GM19240 (cell line): ENCODE measurements at regions not wholly inside any gene's neighbourhood (a gene's known extent, or its start where the extent isn't known, plus 50 kb on each side); places are given as distances from the start of the nearest gene placed in this dataset.
"Not testable (repeated sequence)": the region's sequence is repeated elsewhere in the genome, so short reads cannot be mapped to it uniquely, and the experiment has no call there.

Experiments
- DNase-seq: peaks from one replicate; pipeline ENCODE4 v3.0.0; 2011; ENCODE audit warnings: low spot score; ENCODE audit not compliant: insufficient read length

GRCh38 chr2:111470924-111471323 lies 350.2 kb downstream of the BCL2L11 start:
- DNase-seq, result not testable (repeated sequence)

DNA sequence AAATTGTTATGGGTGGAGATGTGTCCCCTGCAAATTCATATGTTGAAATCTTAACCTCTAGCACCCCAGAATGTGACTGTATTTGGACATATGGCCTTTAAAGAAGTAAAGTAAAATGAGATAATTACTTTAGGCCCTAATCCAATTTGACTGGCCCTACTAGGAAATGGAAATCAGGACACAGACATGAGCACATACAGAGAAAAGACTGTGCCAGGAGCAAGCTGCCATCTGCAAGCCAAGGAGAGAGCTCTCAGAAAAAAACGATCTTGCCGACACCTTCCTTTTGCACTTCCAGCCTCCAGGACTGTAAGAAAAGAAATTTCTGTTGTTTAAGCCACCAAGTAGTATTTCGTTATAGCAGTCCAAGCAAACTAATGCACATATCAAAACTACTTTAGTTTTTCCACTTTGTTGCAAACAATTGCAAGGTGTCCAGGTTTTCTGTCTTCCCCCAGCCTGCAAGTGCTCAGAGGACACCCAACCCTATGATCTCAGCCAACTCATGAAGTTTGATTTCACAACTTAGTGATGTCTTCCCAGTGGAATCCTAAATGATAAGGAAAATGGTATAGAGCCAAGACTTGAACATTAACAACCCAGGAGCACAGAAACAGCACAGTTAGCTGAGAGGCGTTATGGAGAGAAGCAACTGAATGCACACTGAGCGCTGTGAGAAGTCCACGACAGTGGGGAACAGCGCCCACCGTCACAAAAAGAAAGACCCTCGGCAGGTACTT lies 351.2 kb downstream of the BCL2L11 start:
- DNase-seq, result not testable (repeated sequence)

DNA sequence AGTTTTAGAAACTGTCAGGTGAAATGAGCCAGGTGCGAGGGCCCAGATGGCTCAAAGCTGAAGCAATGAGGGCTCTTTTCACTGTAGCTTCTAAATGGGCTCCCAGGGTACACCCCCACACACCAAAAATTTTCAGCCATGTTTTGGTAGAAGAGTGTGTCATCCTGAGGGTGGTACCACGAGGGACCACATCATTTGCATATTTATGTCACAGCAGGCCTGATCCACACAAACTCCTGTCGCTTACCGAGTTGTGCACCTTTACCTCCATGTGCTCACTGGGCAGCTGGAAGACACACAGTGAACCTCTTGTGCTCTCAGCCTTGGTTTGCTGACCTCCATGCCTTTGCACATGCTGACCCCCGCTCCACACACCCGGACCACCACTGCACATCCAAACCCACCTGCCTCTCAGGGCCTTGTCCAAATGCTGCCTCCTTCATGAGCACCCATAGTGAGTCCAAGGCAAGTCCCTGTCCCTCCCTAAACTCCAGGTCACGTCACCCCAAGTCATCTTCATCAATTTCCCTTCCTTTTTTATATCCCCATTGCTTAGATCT lies 352.2 kb downstream of the BCL2L11 start:
- DNase-seq, result not testable (repeated sequence)

GRCh38 chr2:111473522-111473921 lies 352.8 kb downstream of the BCL2L11 start:
- DNase-seq, result not testable (repeated sequence)

DNA sequence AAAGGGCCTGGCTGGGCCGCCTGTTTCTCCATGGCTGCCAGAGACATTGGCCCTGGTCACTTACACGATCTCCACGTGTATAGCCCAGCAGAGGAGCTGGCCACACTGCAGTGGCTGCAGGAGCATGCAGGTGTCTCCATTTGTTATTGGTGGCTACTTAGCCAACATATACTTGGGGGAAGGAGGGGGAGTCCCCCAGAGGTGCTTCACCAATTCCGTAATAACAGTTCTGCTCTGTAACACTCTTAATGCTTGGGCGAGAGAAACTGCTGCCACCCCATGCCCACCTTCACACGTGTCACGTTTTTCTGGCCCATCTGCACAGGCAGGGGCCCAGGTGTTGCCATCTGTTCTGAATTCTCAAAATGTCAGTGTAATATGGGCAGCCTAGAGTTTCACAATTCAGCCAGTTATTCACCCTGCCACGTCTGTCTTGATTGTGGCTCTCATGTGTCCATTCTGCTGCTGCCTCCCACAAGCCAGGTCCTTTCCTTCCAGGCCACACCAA lies 353.5 kb downstream of the BCL2L11 start:
- not testable (repeated sequence) for DNase-seq

- DNase-seq, result not testable (repeated sequence)
Observed at GRCh38 chr2:111478335-111478734, 357.6 kb downstream of the BCL2L11 start.

DNA sequence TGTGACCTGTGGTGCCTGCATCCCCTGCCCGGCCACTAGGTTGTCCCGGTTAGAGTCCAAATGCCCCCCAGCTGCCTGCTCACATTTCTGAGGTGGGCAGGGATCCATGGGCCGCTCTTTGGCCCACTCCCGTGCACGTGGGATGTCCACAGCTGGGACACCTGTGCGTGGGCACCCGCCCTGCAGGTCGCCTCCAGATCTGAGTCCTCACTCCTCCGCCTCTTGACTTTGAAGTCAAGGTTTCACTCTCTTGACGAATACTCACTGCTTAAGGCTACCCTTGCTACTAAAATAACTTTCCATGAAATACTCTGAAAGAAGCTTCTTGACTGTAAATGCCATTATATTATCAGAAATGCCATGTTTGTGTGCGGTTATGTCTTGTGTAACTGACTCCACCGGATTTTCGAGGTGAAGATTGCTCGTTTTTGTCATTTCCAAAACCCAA lies 358.2 kb downstream of the BCL2L11 start:
- DNase-seq, result not testable (repeated sequence)

DNA sequence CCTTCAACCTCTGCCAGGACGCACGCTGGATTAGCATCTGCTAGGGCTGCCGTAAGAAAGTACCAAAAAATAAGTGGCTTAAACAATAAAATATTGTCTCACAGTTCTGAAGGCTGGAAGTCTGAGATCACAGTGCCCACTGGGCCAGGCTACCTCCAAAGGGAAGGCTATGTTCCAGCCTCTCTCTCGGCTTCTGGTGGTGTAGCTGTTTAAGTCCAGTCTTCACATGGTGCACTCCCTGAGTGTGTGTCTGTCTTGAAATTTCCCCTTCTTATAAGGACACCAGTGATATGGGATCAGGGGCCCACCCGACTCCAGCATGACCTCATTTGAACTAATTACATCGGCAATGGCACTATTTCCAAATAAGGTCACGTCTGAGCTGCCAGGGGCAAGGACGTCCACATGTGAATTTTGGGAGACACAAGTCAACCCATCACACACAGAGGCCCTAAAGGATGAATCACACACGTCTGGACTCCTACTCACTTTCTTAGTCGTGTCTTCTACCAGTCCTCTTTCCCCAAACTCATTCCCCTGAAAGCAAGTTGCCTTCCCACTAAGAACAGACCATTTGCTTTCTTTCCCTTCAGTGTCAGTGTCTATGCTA lies 359.4 kb downstream of the BCL2L11 start:
- DNase-seq, result not testable (repeated sequence)

GRCh38 chr2:111480633-111481032 lies 359.9 kb downstream of the BCL2L11 start:
- DNase-seq, result not testable (repeated sequence)

GRCh38 chr2:111481219-111481618 lies 360.5 kb downstream of the BCL2L11 start:
- DNase-seq, result not testable (repeated sequence)

- DNase-seq, result not testable (repeated sequence)
Observed at GRCh38 chr2:111482987-111483679, 362.4 kb downstream of the BCL2L11 start.

DNA sequence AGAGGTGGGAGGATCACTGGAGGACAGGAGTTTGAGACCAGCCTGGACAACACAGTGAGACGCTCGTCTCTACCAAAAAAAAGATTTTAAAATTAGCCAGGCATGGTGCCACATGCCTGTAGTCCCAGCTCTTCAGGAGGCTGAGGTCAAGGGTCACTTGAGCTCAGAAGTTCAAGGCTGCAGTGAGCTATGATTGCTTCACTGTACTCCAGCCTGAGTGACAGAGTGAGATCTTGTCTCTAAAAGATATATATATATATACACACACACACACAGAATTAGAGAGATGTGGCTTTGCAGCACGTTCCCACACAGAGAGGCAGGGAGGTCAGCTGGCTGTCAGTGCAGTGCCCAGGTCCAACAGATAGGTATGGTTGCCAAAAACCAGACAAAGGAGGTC lies 363.4 kb downstream of the BCL2L11 start:
- DNase-seq, result not testable (repeated sequence)

DNA sequence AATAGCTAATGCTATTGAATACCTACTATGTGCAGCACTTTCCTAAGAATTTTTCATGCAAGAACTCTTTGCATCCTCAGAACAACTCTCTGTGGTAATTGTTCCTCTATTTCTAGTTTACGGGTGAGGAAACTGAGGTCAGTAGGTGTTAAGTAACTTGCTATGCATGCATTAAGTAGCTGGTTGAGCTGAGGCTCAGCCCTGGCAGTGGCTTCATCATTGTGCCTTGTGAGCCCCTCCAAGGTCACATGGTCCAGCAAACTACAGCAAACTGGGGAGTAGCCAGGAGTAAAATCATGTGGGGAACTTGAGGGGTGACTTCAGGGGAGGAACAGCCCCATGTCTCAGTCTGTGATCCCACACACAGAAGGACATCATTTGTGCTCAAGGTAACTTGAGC lies 365.2 kb downstream of the BCL2L11 start:
- DNase-seq, result not testable (repeated sequence)

- DNase-seq, result not testable (repeated sequence)
Observed at GRCh38 chr2:111488451-111488850, 367.7 kb downstream of the BCL2L11 start.

GRCh38 chr2:111489460-111489859 lies 368.7 kb downstream of the BCL2L11 start:
- DNase-seq, result not testable (repeated sequence)

- not testable (repeated sequence) for DNase-seq
Observed at GRCh38 chr2:111491181-111491580, 370.5 kb downstream of the BCL2L11 start.

- not testable (repeated sequence) for DNase-seq
Observed at GRCh38 chr2:111491614-111492013, 370.9 kb downstream of the BCL2L11 start.

- not testable (repeated sequence) for DNase-seq
Observed at GRCh38 chr2:111492995-111493719, 372.4 kb downstream of the BCL2L11 start.

- not testable (repeated sequence) for DNase-seq
Observed at GRCh38 chr2:111493720-111494078, 373.0 kb downstream of the BCL2L11 start.

DNA sequence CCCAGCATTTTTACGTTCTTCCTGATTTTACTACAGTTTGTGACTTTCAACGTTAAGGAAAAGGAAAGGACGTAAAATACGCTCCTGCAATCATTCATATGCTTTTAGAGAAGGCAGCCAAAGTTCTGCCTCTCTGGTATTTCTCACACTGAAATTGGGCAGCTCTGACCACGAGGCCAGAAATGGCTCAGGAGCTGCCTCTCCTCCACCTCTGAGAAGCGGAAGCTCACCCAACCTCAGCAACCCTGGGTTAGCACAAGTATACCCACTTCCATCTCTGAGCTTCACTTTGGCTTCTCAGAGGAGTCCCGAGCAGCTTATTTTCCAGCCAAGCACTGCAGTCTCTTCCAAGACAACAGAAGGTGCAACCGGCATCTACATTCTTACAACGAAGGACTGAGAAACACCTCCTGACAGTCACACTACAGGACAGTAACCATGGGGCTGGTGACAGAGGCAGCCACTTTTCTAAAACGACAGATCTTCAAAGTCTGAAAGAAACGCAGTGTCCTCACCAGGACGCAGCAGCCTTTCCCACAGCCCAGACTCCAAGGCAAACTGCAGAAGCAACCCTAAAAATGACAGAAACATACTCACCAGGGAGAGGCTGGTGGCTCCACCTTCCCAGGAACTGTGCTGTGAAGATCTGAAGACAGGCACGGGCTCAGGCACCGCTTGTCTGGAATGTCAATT lies 373.7 kb downstream of the BCL2L11 start:
- not testable (repeated sequence) for DNase-seq
